Frontal cortex (tissue), 3 donors: ENCODE measurements at regions not wholly inside any gene's neighbourhood (a gene's known extent, or its start where the extent isn't known, plus 50 kb on each side); places are given as distances from the start of the nearest gene placed in this dataset.

Source experiments
- DNase-seq, 2 donors: peaks; one replicate each; pipeline ENCODE4 v3.0.0; 2012; ENCODE audit warnings: low spot score in 2 of 2
- FAIRE-seq: peaks from 2 replicates; lab custom pipeline; 2012; peaks lifted over from hg19 to GRCh38; lab: Jason Lieb, UNC
- donor health status: control.
- donor health status: control.
- donor health status: control.

DNA sequence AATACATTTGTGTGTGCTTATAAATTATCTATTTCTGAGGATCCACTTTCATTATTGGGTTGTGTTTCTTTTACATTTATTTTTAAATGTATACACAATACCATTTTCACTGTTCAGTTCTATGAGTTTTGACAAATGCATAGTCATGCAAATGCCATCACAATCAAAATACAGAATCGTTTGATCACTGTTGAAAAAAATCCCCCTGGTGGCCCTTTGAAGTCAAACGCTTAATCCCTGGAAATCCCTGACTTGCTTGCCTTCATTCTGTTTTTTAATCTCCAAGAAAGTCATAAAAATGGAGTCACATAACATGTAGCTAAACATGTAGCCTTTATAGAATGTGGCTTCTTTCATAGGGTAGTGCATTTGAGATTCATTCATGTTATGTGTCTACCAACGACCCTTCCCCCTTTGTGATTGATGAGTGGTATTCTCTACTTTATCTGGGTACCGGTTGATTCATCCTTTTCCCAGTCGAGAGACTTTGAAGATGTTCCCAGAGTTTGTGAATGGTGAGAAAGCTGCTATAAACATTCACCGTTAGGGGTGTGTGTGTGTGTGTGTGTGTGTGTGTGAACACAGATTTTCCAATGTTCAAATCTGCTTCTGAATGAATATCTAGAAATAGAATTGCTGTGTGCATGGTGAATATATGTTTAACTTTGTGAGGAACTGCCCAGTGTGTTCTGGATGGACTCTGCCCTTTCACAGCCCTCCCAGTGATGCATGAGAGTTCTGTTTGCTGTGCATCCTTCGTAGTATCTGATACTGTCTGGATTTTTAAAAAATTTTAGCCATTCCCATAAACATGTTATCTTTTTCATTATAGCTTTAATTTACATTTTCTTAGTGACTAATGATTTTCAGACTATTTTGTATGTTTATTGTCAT is 173.6 kb downstream of the GALR1 start:
- no peak for DNase-seq
- no peak for FAIRE-seq

DNA sequence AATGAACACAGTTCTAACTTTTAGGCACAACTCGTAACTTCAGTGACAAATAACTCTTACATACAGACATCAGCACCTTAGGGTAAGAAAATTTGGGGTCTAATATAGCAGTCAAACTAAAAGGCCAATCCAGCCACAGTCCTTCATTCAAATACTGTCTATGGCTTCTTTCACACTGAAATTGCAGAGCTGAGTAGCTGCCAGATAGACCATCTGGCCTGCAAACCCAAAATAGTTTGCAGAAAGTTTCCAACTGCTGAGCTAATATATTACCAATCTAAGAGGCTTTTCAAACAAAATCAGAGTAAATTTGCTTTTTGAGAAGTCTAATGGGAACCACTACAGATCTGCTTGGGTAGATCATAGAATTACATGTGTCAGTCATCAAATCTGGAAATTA is 183.4 kb downstream of the GALR1 start:
- DNase-seq = no peak
- FAIRE-seq = no peak

DNA sequence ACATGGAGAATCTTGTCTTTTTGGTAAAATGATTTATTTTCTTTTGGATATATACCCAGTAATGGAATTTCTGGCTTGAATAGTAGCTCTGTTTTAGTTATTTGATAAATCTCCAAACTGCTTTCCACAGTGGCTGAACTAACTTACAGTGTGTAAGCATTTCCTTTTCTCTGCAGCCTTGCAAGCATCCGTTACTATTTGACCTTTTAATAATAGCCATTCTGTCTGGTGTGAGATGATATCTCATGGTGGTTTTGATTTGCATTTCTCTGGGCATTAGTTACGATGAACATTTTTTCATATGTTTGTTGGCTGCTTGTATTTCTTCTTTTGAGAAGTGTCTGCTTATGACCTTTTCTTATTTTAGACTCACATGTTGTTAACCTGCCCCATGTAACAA is 190.2 kb downstream of the GALR1 start:
- DNase-seq = no peak
- no peak for FAIRE-seq

GRCh38 chr18:77442393-77442792 is 192.7 kb downstream of the GALR1 start:
- DNase-seq = no peak
- no peak for FAIRE-seq

DNA sequence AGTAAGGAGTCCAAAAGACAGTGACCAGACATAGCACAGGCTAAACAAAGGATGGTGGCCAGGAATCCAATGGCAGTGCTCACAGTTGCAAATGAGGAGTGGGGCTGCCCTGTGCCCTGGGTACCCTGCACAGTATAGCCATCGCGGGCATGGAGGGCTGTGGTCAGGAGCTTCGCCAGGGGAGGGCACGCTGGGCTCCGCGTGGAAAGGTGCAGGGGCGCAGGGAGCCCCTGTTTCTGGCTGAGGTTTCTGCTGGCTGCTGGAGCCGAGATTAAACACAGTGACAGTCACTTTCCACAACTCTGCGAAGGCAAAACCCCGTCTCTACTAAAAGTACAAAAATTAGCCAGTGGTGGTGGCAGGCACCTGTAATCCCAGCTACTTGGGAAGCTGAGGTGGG is 194.7 kb downstream of the GALR1 start:
- DNase-seq (no peak), FAIRE-seq (no peak)

- no peak for FAIRE-seq
Observed at GRCh38 chr18:77448046-77448445, 198.4 kb downstream of the GALR1 start.

DNA sequence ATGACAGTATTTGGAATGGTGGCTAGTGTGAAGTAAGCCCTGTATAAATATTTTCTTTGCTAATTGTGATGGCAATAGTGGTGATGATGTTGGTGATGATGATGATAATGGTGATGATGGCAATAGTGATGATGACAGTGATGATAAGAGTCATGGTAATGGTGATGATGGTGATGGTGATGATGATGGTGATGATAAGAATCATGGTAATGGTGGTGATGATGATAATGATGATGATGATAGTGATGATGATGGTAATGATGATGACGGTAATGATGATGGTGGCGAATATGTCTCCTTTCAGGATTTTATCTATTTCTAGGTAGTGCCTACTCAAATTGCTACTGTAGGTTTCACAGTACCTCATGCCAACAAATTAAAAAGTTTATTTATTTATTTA is 205.4 kb downstream of the GALR1 start:
- FAIRE-seq = no peak
- DNase-seq = no peak

More at GRCh38 chr18:77448046-77448445, 198.4 kb downstream of the GALR1 start:
- DNase-seq = no peak

GRCh38 chr18:77457681-77458080 is 208.0 kb downstream of the GALR1 start:
- DNase-seq = no peak
- FAIRE-seq = no peak

GRCh38 chr18:77461062-77461688 is 211.5 kb downstream of the GALR1 start:
- no peak for DNase-seq
- FAIRE-seq = no peak

DNA sequence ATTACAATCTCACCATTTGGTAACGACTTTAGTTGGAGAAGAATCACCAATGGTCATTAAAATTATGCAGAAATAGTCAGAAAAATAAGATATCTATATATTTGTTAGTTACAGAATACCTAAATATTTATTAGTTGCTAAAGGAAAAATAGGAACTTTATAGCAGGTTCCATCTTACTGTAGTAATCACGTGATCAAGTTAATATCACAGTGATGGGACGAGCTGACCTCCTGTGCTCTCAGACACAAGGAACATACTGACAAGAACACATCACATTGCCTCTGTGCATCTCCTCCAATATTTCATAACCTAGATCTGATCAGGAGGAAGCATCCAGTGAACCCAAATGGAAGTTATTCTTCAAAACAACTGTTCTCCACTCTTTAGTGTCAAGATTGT is 215.3 kb downstream of the GALR1 start:
- DNase-seq (no peak), FAIRE-seq (no peak)

DNA sequence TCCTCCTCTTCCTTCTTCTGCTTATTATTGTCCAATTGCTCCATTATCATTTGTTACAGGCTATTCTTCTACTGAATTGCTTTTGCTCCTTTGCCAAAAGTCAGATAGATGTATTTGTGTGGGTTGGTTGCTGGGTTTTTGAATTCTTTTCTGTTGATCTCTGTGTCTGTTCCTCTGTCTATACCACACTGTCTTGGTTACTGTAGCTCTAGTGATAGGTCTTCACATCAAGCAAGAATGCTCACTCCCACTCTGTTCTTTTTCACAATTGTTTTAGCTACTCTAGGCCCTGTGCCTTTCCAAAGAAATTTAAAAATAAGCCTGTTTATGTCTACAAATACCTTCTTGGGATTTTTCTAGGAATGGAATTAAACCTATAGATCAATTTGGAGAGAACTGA is 217.2 kb downstream of the GALR1 start:
- FAIRE-seq (no peak), DNase-seq (no peak)

DNA sequence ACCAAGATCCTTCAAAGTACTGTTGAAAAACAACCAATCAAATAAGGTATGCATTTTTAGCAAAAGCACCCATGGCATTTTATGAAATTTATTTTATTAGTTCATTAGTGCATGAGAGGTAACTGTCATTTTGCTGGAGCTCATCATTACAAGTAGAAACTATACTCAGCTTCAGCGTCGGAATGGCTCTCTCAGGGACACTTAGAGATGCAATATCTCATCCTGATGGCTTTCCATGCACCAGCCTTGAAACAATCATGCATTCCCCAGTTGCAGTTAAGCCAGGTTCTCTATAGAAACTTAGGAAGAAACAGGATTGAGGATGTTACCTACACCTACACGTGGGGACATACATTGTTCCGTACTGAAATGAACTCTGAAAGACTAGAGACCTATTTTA is 219.5 kb downstream of the GALR1 start:
- FAIRE-seq = no peak

GRCh38 chr18:77470569-77471413 is 221.1 kb downstream of the GALR1 start:
- FAIRE-seq (no peak), DNase-seq (no peak)

More for the DNA sequence above, 219.5 kb downstream of the GALR1 start:
- DNase-seq = no peak

GRCh38 chr18:77472509-77472908 is 222.9 kb downstream of the GALR1 start:
- FAIRE-seq = no peak
- DNase-seq = no peak

DNA sequence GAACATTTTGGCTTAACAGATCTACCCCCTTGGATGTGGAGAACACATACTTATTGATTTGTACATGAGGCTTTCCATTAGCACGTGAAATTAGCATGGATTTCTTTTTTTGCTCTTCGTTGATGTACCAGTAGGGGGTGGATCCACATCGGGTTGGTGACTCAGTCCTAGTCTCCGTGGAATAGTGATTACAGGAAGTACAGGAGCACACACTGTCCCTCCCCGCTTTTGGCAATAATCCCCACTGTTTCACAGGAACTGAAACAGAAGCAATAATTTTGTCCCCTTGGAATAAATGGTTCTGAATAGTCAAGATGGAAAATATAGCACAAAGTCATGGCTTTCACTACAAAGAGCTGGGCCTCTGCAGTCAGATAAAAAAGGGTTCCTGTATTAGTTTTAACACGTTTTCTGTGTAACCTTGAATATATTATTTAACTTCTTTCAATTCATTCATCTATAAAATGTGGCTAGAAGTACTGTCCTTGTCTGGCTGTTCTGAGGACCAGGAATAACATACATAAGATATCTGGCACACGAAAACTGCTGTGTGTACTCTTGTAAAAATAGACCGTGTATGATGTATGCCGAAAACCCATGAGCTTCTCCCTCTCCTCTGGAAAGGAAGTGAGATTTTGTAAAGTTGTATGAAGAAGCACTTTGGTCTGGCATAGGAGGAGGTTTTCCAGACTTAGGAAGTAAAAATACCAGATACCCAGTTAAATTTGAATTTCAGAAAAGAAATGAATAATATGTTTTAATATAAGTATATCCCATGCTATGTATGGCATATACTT is 229.2 kb downstream of the GALR1 start:
- no peak for FAIRE-seq
- no peak for DNase-seq

- no peak for DNase-seq
- FAIRE-seq = no peak
Observed at GRCh38 chr18:77481541-77481940, 231.9 kb downstream of the GALR1 start.

GRCh38 chr18:77482190-77483085 is 232.8 kb downstream of the GALR1 start:
- FAIRE-seq (no peak), DNase-seq (no peak)

DNA sequence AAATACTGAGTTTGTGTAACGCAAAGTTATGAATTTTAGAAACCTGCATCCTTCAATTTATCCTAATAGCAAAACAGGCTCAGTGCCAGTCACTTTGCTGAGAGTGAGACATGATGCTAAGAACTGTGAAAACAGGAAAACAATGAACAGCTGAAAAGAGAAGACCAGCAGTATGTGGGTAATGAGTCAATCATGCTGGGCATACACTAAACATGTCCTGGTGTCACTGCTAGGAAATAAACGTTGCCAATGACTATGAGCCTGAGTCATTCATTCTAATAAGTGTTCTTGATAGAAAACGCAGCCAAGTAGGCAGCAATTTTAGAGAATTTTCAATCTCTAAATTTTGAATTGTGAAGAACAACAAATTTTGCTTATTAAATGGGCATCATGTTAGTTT is 237.3 kb downstream of the GALR1 start:
- DNase-seq (no peak), FAIRE-seq (no peak)
